Neural progenitor cell (in vitro differentiated cells): ENCODE measurements at regions not wholly inside any gene's neighbourhood (a gene's known extent, or its start where the extent isn't known, plus 50 kb on each side); places are given as distances from the start of the nearest gene placed in this dataset.

Experiments used
- CTCF ChIP-seq: fragments of 200-600 bp; sonication (generic); IDR thresholded peaks from 2 replicates; pipeline ENCODE4 v1.5.1; 2017; ENCODE audit warnings: antibody characterized with exemption, mild to moderate bottlenecking
- EZH2phosphoT487 ChIP-seq: fragments of 200-600 bp; sonication (generic); IDR thresholded peaks from 2 replicates; pipeline ENCODE4 v1.6.1; 2017; ENCODE audit warnings: antibody characterized with exemption

DNA sequence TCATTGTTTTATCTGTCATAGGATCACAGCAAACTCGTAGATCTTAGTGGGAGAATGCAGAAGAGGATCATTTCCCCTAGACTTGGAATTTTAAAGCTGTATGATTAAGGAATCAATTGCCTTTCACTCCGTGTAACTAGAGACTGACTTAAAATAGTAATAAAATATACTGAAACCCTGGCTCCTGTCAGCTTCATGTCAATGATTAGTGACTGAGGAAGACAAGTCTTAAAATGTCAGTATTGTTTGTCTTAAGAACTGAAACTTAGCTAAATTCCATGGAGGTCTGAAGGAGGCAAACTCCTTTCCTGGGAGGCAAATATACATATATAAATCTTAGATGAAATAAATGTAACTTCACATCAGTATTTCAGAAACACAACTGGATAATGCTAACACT lies 1016.7 kb upstream of the PCDH10 start:
- no peak for TF ChIP-seq CTCF
- TF ChIP-seq EZH2phosphoT487: no peak
